HCT116 (cell line): ENCODE measurements at regions not wholly inside any gene's neighbourhood (a gene's known extent, or its start where the extent isn't known, plus 50 kb on each side); places are given as distances from the start of the nearest gene placed in this dataset.

ENCODE experiments used
- ATAC-seq: fragments of 200-7000 bp; cut with Tn5 transposase; 2 replicates; pipeline ENCODE4 v1.9.1; 2020; ENCODE audit warnings: mild to moderate bottlenecking, moderate library complexity
- BruUV-seq: library from RNA; stranded (reverse); fragments of 400-500 nt; replicated peaks from 2 replicates; lab custom pipeline; 2021; lab: Mats Ljungman, UMichigan
- CTCF ChIA-PET: fragments of 300-600 bp; sonication (Branson Sonifier 250); formaldehyde crosslinking; loops from one replicate; lab custom pipeline; 2021; ENCODE audit warnings: antibody characterized with exemption; lab: Charles Lee
- POLR2A ChIA-PET: fragments of 300-600, 350-600 bp; sonication (Branson Sonifier 250); formaldehyde crosslinking; loops from one replicate; lab custom pipeline; 2021; ENCODE audit warnings: antibody characterized with exemption; lab: Charles Lee
- RAD21 ChIA-PET, 2 experiments: fragments of 300-600 bp; sonication (Branson Sonifier 250); formaldehyde crosslinking; loops; one replicate each; lab custom pipeline; 2023; ENCODE audit warnings: low total read pairs in 2 of 2; ENCODE audit not compliant: uncharacterized antibody in 2 of 2, unreplicated experiment in 2 of 2, low non-redundant PET in 1 of 2; lab: Charles Lee
- DNase-seq: peaks from one replicate; pipeline ENCODE4 v3.0.0-alpha.2; 2010; ENCODE audit warnings: low read depth, low spot score
- H2AFZ ChIP-seq: fragments of 200-600 bp; shearing (Covaris generic), sonication (generic); 2 replicates; pipeline ENCODE4 v1.6.1; 2017; ENCODE audit warnings: low read depth, mixed run types, mixed read lengths, antibody characterized with exemption, low read length; ENCODE audit not compliant: poor library complexity, severe bottlenecking
- H3K27ac ChIP-seq: 2 replicates; pipeline ENCODE4 v1.5.1; 2012; ENCODE audit warnings: low read depth, low read length
- H3K27me3 ChIP-seq: fragments of 200-600 bp; sonication (generic); 2 replicates; pipeline ENCODE4 v1.6.1; 2016; ENCODE audit warnings: mixed run types, low read length, mixed read lengths; ENCODE audit not compliant: insufficient read depth
- H3K36me3 ChIP-seq, 2 experiments: fragments of 200-500 bp in 1 of 2; fragments of 200-600 bp in 1 of 2; sonication (Bioruptor generic) in 1 of 2; sonication (generic) in 1 of 2; 2 replicates each; pipeline versions ENCODE4 v1.5.1 to v1.6.1; 2014 to 2016; ENCODE audit warnings: low read length in 2 of 2, inconsistent platforms in 1 of 2, mixed read lengths in 1 of 2, mixed run types in 1 of 2; ENCODE audit not compliant: insufficient read depth in 2 of 2, control insufficient read depth in 1 of 2
- H3K4me1 ChIP-seq, 2 experiments: fragments of 200-600 bp in 1 of 2; sonication (generic) in 1 of 2; 2 replicates each; pipeline versions ENCODE4 v1.5.1 to v1.6.1; 2012 to 2017; ENCODE audit warnings: low read length in 2 of 2, inconsistent platforms in 1 of 2, mild to moderate bottlenecking in 1 of 2, mixed read lengths in 1 of 2, mixed run types in 1 of 2, moderate library complexity in 1 of 2; ENCODE audit not compliant: insufficient read depth in 2 of 2, control insufficient read depth in 1 of 2
- H3K4me2 ChIP-seq: fragments of 200-600 bp; sonication (generic); 2 replicates; pipeline ENCODE4 v1.6.1; 2017; ENCODE audit warnings: mixed run types, low read length, mixed read lengths
- H3K4me3 ChIP-seq, 2 experiments: fragments of 200-600 bp in 1 of 2; sonication (generic) in 1 of 2; replicated peaks in 1 of 2; 2 replicates each; pipeline ENCODE4 v1.5.1; 2011 to 2016; ENCODE audit warnings: low read length in 2 of 2, control low read depth in 1 of 2, low read depth in 1 of 2, mild to moderate bottlenecking in 1 of 2, mixed read lengths in 1 of 2, mixed run types in 1 of 2
- H3K79me2 ChIP-seq: fragments of 200-600 bp; sonication (generic); 2 replicates; pipeline ENCODE4 v1.6.1; 2017; ENCODE audit warnings: mild to moderate bottlenecking, mixed run types, low read length, moderate library complexity, mixed read lengths; ENCODE audit not compliant: insufficient read depth
- H3K9ac ChIP-seq: fragments of 200-600 bp; sonication (generic); 2 replicates; pipeline ENCODE4 v1.6.1; 2016; ENCODE audit warnings: low read length, mixed read lengths
- H3K9me2 ChIP-seq: fragments of 200-600 bp; sonication (generic), shearing (Covaris generic); 2 replicates; pipeline ENCODE4 v1.6.1; 2017; ENCODE audit warnings: mixed run types, mild to moderate bottlenecking, moderate library complexity; ENCODE audit not compliant: insufficient read depth
- H3K9me3 ChIP-seq, 2 experiments: fragments of 200-500 bp in 1 of 2; fragments of 200-600 bp in 1 of 2; sonication (Bioruptor generic) in 1 of 2; sonication (generic) in 1 of 2; 2 replicates each; pipeline ENCODE4 v1.6.1; 2014 to 2017; ENCODE audit warnings: low read length in 2 of 2, mixed read lengths in 2 of 2, inconsistent platforms in 1 of 2, low read depth in 1 of 2, mild to moderate bottlenecking in 1 of 2, mixed run types in 1 of 2, moderate library complexity in 1 of 2; ENCODE audit not compliant: control insufficient read depth in 1 of 2, insufficient read depth in 1 of 2
- H4K20me1 ChIP-seq: fragments of 200-600 bp; sonication (generic), shearing (Covaris generic); 2 replicates; pipeline ENCODE4 v1.6.1; 2017; ENCODE audit warnings: mixed run types, mild to moderate bottlenecking, moderate library complexity; ENCODE audit not compliant: insufficient read depth
- CBX3 ChIP-seq: IDR thresholded peaks from 2 replicates; pipeline ENCODE4 v1.6.1; 2012; ENCODE audit warnings: low read depth
- EGR1 ChIP-seq: IDR thresholded peaks from 2 replicates; pipeline ENCODE4 v1.6.1; 2012; ENCODE audit warnings: low read depth
- ELF1 ChIP-seq: IDR thresholded peaks from 2 replicates; pipeline ENCODE4 v1.6.1; 2012; ENCODE audit warnings: low read depth, borderline replicate concordance
- EZH2phosphoT487 ChIP-seq: fragments of 200-600 bp; IDR thresholded peaks from 2 replicates; pipeline ENCODE4 v1.6.1; 2018; ENCODE audit warnings: antibody characterized with exemption, borderline replicate concordance
- POLR2A ChIP-seq: IDR thresholded peaks from 2 replicates; pipeline ENCODE4 v1.7.0; 2011; ENCODE audit warnings: borderline replicate concordance; ENCODE audit not compliant: insufficient read depth, insufficient read length; ENCODE audit errors: extremely low read depth
- POLR2AphosphoS5 ChIP-seq: IDR thresholded peaks from 2 replicates; pipeline ENCODE4 v1.6.1; 2011; ENCODE audit warnings: mild to moderate bottlenecking, low read depth, low read length, moderate library complexity
- RAD21 ChIP-seq: IDR thresholded peaks from 2 replicates; pipeline ENCODE4 v1.6.1; 2012; ENCODE audit warnings: low read depth, mild to moderate bottlenecking
- SRF ChIP-seq: IDR thresholded peaks from 2 replicates; pipeline ENCODE4 v1.6.1; 2012; ENCODE audit warnings: low read depth
- TCF7L2 ChIP-seq: IDR thresholded peaks from 2 replicates; pipeline ENCODE4 v1.7.0; 2011; ENCODE audit warnings: borderline replicate concordance, inconsistent platforms; ENCODE audit not compliant: insufficient read depth, insufficient read length; ENCODE audit errors: extremely low read depth
- ZFX ChIP-seq: fragments of 450-650 bp; IDR thresholded peaks from 2 replicates; pipeline ENCODE4 v1.6.1; 2017
- intact Hi-C: fragments of 100-400 bp; cut with micrococcal nuclease; formaldehyde crosslinking; loops from 2 replicates; pipeline ENCODE4 v1.10.0; 2022
- TF ChIP-seq, protein P1 (sequence below): IDR thresholded peaks from 2 replicates; pipeline ENCODE4 v1.6.1; 2012
- TF ChIP-seq, protein P2 (sequence below), 3 experiments: fragments of 200-600 bp in 1 of 3; sonication (generic) in 1 of 3; IDR thresholded peaks in 2 of 3; conservative IDR thresholded peaks in 1 of 3; 2 replicates each; pipeline ENCODE4 v1.5.1; 2012 to 2017; ENCODE audit warnings: low read depth in 2 of 3, low read length in 2 of 3, antibody characterized with exemption in 1 of 3, borderline replicate concordance in 1 of 3, control low read depth in 1 of 3, mild to moderate bottlenecking in 1 of 3, mixed read lengths in 1 of 3, mixed run types in 1 of 3, moderate library complexity in 1 of 3; ENCODE audit not compliant: insufficient read depth in 1 of 3

GRCh38 chrX:109873574-109873973 is 129.3 kb upstream of the TMEM164 start:
- Histone ChIP-seq H3K79me2 (no peaks in the 10 kb centered on the region), H4K20me1 (no peaks in the 10 kb centered on the region), H3K4me2 (no peak overlapping the region), H3K9me3 (no peaks in the 10 kb centered on the region), H3K36me3 (no peaks in the 10 kb centered on the region), H3K4me3 (no peak overlapping the region), H3K4me1 (no peaks in the 10 kb centered on the region), H3K9me2 (no peaks in the 10 kb centered on the region), H3K9ac (no peak overlapping the region), H2AFZ (no peak overlapping the region), H3K27me3 (no peaks in the 10 kb centered on the region), H3K27ac (no peak overlapping the region)
- DNase-seq, result no peak
- CTCF ChIA-PET, result interaction anchor here (1.1 kb wide), 1 partner anchor 18 kb away, joined by 3 read pairs; no protein-coding TSS in a partner anchor
- intact Hi-C loops, result no loop called here
- TF ChIP-seq EGR1 (no peak), TCF7L2 (no peak), ZFX (no peak), POLR2A (no peak), EZH2phosphoT487 (no peak), POLR2AphosphoS5 (no peak), RAD21 (no peak), SRF (no peak), CBX3 (no peak), ELF1 (no peak)
- TF ChIP-seq, protein P1, sequence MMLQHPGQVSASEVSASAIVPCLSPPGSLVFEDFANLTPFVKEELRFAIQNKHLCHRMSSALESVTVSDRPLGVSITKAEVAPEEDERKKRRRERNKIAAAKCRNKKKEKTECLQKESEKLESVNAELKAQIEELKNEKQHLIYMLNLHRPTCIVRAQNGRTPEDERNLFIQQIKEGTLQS, result no peak
- TF ChIP-seq, protein P2, sequence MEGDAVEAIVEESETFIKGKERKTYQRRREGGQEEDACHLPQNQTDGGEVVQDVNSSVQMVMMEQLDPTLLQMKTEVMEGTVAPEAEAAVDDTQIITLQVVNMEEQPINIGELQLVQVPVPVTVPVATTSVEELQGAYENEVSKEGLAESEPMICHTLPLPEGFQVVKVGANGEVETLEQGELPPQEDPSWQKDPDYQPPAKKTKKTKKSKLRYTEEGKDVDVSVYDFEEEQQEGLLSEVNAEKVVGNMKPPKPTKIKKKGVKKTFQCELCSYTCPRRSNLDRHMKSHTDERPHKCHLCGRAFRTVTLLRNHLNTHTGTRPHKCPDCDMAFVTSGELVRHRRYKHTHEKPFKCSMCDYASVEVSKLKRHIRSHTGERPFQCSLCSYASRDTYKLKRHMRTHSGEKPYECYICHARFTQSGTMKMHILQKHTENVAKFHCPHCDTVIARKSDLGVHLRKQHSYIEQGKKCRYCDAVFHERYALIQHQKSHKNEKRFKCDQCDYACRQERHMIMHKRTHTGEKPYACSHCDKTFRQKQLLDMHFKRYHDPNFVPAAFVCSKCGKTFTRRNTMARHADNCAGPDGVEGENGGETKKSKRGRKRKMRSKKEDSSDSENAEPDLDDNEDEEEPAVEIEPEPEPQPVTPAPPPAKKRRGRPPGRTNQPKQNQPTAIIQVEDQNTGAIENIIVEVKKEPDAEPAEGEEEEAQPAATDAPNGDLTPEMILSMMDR (IDR thresholded peaks at IDR 0.05 in 2 of 3, conservative IDR thresholded peaks at IDR 0.05 in 1 of 3; ENCODE audit: borderline replicate concordance in 1 of 3, insufficient read depth in 1 of 3, low read depth in 2 of 3, low read length in 2 of 3), result no peak
- no peak for ATAC-seq
- RAD21 ChIA-PET, result no interaction called here
- POLR2A ChIA-PET, result no interaction called here
- no TSS peak for BruUV-seq
